CD4-positive, alpha-beta T cell (primary cell): ENCODE measurements at regions not wholly inside any gene's neighbourhood (a gene's known extent, or its start where the extent isn't known, plus 50 kb on each side); places are given as distances from the start of the nearest gene placed in this dataset.

Experiments
- ATAC-seq: fragments of 200-7000 bp; cut with Tn5 transposase; one replicate; pipeline ENCODE4 v1.10.0; 2022; ENCODE audit warnings: mild to moderate bottlenecking; ENCODE audit not compliant: poor library complexity
- CTCF ChIA-PET: fragments of 350-600 bp; sonication (Branson Sonifier 250); formaldehyde crosslinking; loops from one replicate; lab custom pipeline; 2021; ENCODE audit warnings: antibody characterized with exemption, inconsistent platforms; lab: Charles Lee
- POLR2A ChIA-PET: fragments of 350-600 bp; sonication (Branson Sonifier 250); formaldehyde crosslinking; loops from one replicate; lab custom pipeline; 2021; ENCODE audit warnings: antibody characterized with exemption, inconsistent platforms; lab: Charles Lee
- DNase-seq, 14 experiments: peaks; one replicate each; pipeline ENCODE4 v3.0.0-alpha.2; 2013 to 2020; ENCODE audit warnings: mixed read lengths in 2 of 14
- H3K27ac ChIP-seq, 2 donors: one replicate each; pipeline versions ENCODE4 v1.5.1 to v1.7.0; 2013; ENCODE audit warnings: low read length in 2 of 2, low read depth in 1 of 2, mild to moderate bottlenecking in 1 of 2
- H3K27me3 ChIP-seq, 2 experiments: 1 replicate in 1 of 2; 2 replicates in 1 of 2; pipeline versions ENCODE4 v1.6.1 to v1.7.0; 2013; ENCODE audit warnings: low read length in 2 of 2, control low read depth in 1 of 2, mild to moderate bottlenecking in 1 of 2, moderate library complexity in 1 of 2; ENCODE audit not compliant: insufficient read depth in 2 of 2, control insufficient read depth in 1 of 2
- H3K36me3 ChIP-seq: one replicate; pipeline ENCODE4 v1.6.1; 2013; ENCODE audit warnings: low read length, control low read depth; ENCODE audit not compliant: insufficient read depth
- H3K4me1 ChIP-seq: one replicate; pipeline ENCODE4 v1.6.1; 2013; ENCODE audit warnings: low read length, control low read depth; ENCODE audit not compliant: insufficient read depth
- H3K4me3 ChIP-seq: one replicate; pipeline ENCODE4 v1.5.1; 2013; ENCODE audit warnings: mild to moderate bottlenecking, low read length, moderate library complexity
- H3K9me3 ChIP-seq, 2 experiments: 1 replicate in 1 of 2; 2 replicates in 1 of 2; pipeline versions ENCODE4 v1.6.1 to v1.7.0; 2013; ENCODE audit warnings: low read length in 2 of 2, mild to moderate bottlenecking in 2 of 2, control low read depth in 1 of 2, moderate library complexity in 1 of 2; ENCODE audit not compliant: control insufficient read depth in 1 of 2, insufficient read depth in 1 of 2
- H3K27ac Mint-ChIP-seq: one replicate; pipeline ENCODE4 v1.8.0; 2020; ENCODE audit warnings: mixed read lengths
- H3K27me3 Mint-ChIP-seq: one replicate; pipeline ENCODE4 v1.8.0; 2021; ENCODE audit warnings: mixed read lengths
- H3K36me3 Mint-ChIP-seq: one replicate; pipeline ENCODE4 v1.8.0; 2021; ENCODE audit warnings: low read depth, mixed read lengths
- H3K4me1 Mint-ChIP-seq: one replicate; pipeline ENCODE4 v1.8.0; 2021; ENCODE audit warnings: low read depth, mixed read lengths
- H3K4me3 Mint-ChIP-seq: one replicate; pipeline ENCODE4 v1.8.0; 2020; ENCODE audit warnings: mild to moderate bottlenecking, mixed read lengths
- H3K9me3 Mint-ChIP-seq: one replicate; pipeline ENCODE4 v1.8.0; 2020; ENCODE audit warnings: mixed read lengths
- CTCF ChIP-seq: fragments of 200-600 bp; IDR thresholded peaks from one replicate; pipeline ENCODE4 v1.8.0; 2022; ENCODE audit warnings: antibody characterized with exemption, mild to moderate bottlenecking
- intact Hi-C, 2 experiments: fragments of 100-400 bp; cut with DNase I in 1 of 2; cut with micrococcal nuclease in 1 of 2; formaldehyde crosslinking; loops; one replicate each; pipeline versions ENCODE4 v1.15.1 to v1.9.0; 2023 to 2025; cut with DNase I, micrococcal nuclease

DNA sequence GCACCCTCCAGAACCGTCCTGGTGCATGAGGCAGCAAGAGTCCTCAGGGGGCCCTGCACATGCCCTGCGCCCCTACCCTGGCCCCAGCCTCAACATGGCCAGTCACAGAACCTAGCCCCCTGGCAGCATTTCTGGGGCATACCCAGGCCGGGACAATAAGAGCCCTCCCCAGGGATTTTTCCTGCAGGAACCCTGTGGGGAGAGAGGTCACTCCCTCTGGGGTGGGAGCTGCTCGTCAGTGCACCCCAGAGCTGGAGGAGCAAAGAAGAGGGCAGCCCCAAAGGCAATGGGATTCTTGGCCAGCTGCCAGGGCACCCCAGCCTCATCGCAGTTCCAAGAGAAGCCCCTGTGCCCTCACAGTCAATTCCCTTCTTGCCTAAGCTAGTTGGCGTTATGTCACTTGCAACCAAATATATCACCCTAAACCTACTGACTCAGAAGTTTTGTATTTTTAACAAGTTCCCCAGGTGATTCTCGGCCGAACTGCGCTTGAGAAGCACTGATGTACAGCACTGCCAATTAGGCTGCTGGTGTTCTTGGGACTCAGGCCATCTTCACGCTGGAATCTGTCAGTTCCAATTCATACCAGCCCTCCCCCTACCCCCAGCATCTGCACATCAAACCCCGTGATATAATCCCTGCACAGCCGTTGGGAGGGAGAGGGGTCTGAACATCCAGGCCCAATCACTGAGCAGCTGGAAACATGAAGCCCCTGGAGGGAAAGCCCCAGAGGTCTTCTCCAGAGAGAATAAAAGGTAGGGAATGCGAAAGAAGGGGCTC is 87.5 kb upstream of the PRR20G start:
- Mint-ChIP-seq H3K27me3 (peaks cover 11% of the 10 kb centered on the region), H3K27ac (no peak overlapping the region), H3K9me3 (no peaks in the 10 kb centered on the region), H3K4me3 (no peak overlapping the region), H3K36me3 (no peaks in the 10 kb centered on the region), H3K4me1 (no peaks in the 10 kb centered on the region)
- Histone ChIP-seq H3K36me3 (no peaks in the 10 kb centered on the region), H3K27ac (no peak overlapping the region), H3K4me1 (no peaks in the 10 kb centered on the region), H3K9me3 (peaks cover 0 to 11% of the 10 kb centered on the region in 2 experiments), H3K4me3 (no peak overlapping the region), H3K27me3 (peaks cover 0 to 5% of the 10 kb centered on the region in 2 experiments)
- TF ChIP-seq CTCF: no peak
- ChIA-PET CTCF (no interaction called here), POLR2A (no interaction called here)
- no peak for DNase-seq
- ATAC-seq: no peak
- intact Hi-C loops: no loop called here

DNA sequence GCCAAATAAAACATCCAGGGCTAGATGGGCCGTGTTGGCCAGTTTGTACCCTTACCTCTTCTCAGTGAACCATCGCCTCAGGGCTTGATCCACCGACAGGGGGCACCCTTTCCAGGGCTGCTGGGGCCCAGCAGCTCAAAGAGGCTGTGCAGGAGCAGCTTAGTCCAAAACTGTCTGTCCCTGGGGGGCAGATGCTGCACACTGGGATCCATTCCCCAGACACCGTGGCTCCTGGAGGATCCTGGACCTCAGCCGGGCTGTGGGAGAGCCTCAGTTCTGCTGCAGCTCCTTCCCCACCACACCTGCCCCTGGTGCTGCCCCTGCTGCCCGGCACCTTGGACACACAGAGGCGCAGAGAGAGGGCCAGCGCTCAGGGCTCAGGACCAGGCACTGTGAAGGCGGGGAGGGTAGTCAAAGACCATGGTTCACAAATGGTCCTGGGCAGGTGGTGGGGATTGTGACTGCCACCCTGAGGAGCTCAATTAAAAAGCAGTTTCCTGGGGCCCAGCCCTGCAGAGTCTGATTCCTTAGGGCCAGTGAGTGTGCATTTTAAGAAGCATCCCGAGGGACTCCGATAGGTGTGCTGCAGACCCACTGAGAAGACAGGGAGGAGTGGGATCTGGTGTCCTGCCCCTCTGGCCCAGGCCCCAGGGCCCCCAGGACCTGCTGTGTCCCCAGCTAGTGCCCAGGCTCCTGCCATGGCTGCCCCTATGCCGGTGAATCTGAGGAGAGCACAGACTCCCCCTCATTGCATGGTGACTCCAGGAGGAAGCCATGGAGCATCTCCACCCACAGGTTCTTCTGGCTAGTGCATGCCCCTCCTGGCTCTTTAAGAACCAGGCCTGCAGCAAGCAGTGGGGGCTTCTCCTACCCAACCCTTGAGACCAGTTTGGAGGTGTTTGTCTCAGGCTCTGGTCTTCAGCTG is 86.5 kb upstream of the PRR20G start:
- ChIA-PET POLR2A (no interaction called here), CTCF (no interaction called here)
- no peak overlapping the region for H3K27ac ChIP-seq
- ATAC-seq (no peak), DNase-seq (no peak)
- Mint-ChIP-seq H3K4me3 (no peak overlapping the region), H3K9me3 (no peaks in the 10 kb centered on the region), H3K27ac (no peak overlapping the region), H3K27me3 (peaks cover 11% of the 10 kb centered on the region), H3K36me3 (no peaks in the 10 kb centered on the region), H3K4me1 (no peaks in the 10 kb centered on the region)
- H3K9me3 ChIP-seq: peaks cover 0 to 11% of the 10 kb centered on the region in 2 experiments
- no peak for TF ChIP-seq CTCF
- no peaks in the 10 kb centered on the region for H3K36me3 ChIP-seq
- no peaks in the 10 kb centered on the region for H3K4me1 ChIP-seq
- H3K4me3 ChIP-seq: no peak overlapping the region
- peaks cover 0 to 5% of the 10 kb centered on the region in 2 experiments for H3K27me3 ChIP-seq
- intact Hi-C loops: no loop called here

DNA sequence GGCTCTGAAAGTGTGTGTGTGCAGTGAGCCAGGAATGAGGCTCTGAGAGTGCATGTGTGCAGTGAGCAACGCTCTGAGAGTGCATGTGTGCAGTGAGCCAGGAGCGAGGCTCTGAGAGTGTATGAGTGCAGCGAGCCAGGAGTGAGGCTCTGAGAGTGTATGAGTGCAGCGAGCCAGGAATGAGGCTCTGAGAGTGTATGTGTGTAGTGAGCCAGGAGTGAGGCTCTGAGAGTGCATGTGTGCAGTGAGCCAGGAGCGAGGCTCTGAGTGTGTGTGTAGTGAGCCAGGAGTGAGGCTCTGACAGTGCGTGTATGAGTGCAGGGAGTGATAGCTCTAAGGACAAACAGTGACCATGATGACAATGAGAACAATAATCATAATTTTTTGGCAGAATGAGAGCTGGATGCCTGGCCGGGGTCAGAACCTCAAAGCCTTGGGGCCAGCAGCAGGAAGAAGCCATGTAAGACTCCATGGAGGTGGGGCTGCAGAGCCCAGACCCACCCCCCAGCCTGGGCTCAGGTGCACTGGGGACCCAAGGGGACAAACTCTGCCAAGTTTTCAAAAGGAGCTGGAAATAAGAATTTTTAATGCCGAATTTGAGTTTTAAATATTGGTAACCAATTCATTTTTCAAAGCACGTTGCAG is 85.7 kb upstream of the PRR20G start:
- H3K9me3 Mint-ChIP-seq: no peaks in the 10 kb centered on the region
- ATAC-seq (no peak), DNase-seq (no peak)
- ChIA-PET POLR2A (no interaction called here), CTCF (no interaction called here)
- Histone ChIP-seq H3K9me3 (peaks cover 0 to 12% of the 10 kb centered on the region in 2 experiments), H3K4me3 (no peak overlapping the region), H3K36me3 (no peaks in the 10 kb centered on the region), H3K27me3 (peaks cover 0 to 5% of the 10 kb centered on the region in 2 experiments), H3K27ac (no peak overlapping the region), H3K4me1 (no peaks in the 10 kb centered on the region)
- H3K27me3 Mint-ChIP-seq: peaks cover 11% of the 10 kb centered on the region
- no peak overlapping the region for H3K4me3 Mint-ChIP-seq
- H3K4me1 Mint-ChIP-seq: no peaks in the 10 kb centered on the region
- intact Hi-C loops: no loop called here
- H3K36me3 Mint-ChIP-seq: no peaks in the 10 kb centered on the region
- no peak for TF ChIP-seq CTCF
- no peak overlapping the region for H3K27ac Mint-ChIP-seq
